GM12878 (cell line): ENCODE measurements at regions not wholly inside any gene's neighbourhood (a gene's known extent, or its start where the extent isn't known, plus 50 kb on each side); places are given as distances from the start of the nearest gene placed in this dataset.
A peak's percentile ranks its signal among the peaks of the same experiment; 100 is the strongest.

ENCODE experiments used
- BCL11A ChIP-seq: IDR thresholded peaks from 2 replicates; pipeline ENCODE4 v1.6.1; 2011; ENCODE audit warnings: low read depth, low read length
- BCL3 ChIP-seq: IDR thresholded peaks from 2 replicates; pipeline ENCODE4 v1.6.1; 2011; ENCODE audit warnings: borderline replicate concordance, low read depth, mild to moderate bottlenecking, moderate library complexity, low read length; ENCODE audit not compliant: insufficient read depth, poor library complexity, severe bottlenecking
- CBX5 ChIP-seq: sonication (generic); IDR thresholded peaks from 2 replicates; pipeline ENCODE4 v1.6.1; 2016; ENCODE audit warnings: low read depth, moderate library complexity, mild to moderate bottlenecking, inconsistent platforms
- CREM ChIP-seq: IDR thresholded peaks from 2 replicates; pipeline ENCODE4 v1.6.1; 2014; ENCODE audit warnings: antibody characterized with exemption, low read depth
- ELK1 ChIP-seq: IDR thresholded peaks from 2 replicates; pipeline ENCODE4 v1.6.1; 2012; ENCODE audit warnings: low read depth, low read length, improper control_type of control experiment
- ESRRA ChIP-seq: IDR thresholded peaks from 2 replicates; pipeline ENCODE4 v1.6.1; 2012; ENCODE audit warnings: mild to moderate bottlenecking, low read length, improper control_type of control experiment
- ETV6 ChIP-seq, 2 experiments: fragments of 450-650 bp in 1 of 2; IDR thresholded peaks in 1 of 2; conservative IDR thresholded peaks in 1 of 2; 2 replicates each; pipeline ENCODE4 v1.6.1; 2014; ENCODE audit warnings: antibody characterized with exemption in 1 of 2, borderline replicate concordance in 1 of 2, low read depth in 1 of 2, mild to moderate bottlenecking in 1 of 2, moderate library complexity in 1 of 2
- FOXK2 ChIP-seq: fragments of 450-650 bp; IDR thresholded peaks from 2 replicates; pipeline ENCODE4 v1.6.1; 2017; ENCODE audit warnings: mild to moderate bottlenecking, moderate library complexity
- IRF4 ChIP-seq: IDR thresholded peaks from 2 replicates; pipeline ENCODE4 v1.6.1; 2011; ENCODE audit warnings: low read depth, low read length
- JUNB ChIP-seq: IDR thresholded peaks from 2 replicates; pipeline ENCODE4 v1.6.1; 2016; ENCODE audit warnings: antibody characterized with exemption, mild to moderate bottlenecking
- MEF2A ChIP-seq: IDR thresholded peaks from 2 replicates; pipeline ENCODE4 v1.6.1; 2011; ENCODE audit warnings: low read depth, mild to moderate bottlenecking, low read length, moderate library complexity; ENCODE audit not compliant: insufficient read depth
- MTA2 ChIP-seq: fragments of 450-650 bp; IDR thresholded peaks from 2 replicates; pipeline ENCODE4 v1.6.1; 2016; ENCODE audit warnings: low read depth, mild to moderate bottlenecking, moderate library complexity
- POLR2AphosphoS2 ChIP-seq: IDR thresholded peaks from 2 replicates; pipeline ENCODE4 v1.6.1; 2011; ENCODE audit warnings: low read depth, mild to moderate bottlenecking, low read length, improper control_type of control experiment, moderate library complexity
- SUPT20H ChIP-seq: IDR thresholded peaks from 2 replicates; pipeline ENCODE4 v1.6.1; 2011; ENCODE audit warnings: low read depth, mild to moderate bottlenecking, low read length, moderate library complexity, borderline replicate concordance; ENCODE audit not compliant: control insufficient read depth
- TAF1 ChIP-seq: IDR thresholded peaks from 2 replicates; pipeline ENCODE4 v1.6.1; 2011; ENCODE audit warnings: mild to moderate bottlenecking, low read depth, low read length, borderline replicate concordance
- TCF7 ChIP-seq: IDR thresholded peaks from 2 replicates; pipeline ENCODE4 v1.6.1; 2014; ENCODE audit warnings: antibody characterized with exemption, borderline replicate concordance
- ZNF384 ChIP-seq: IDR thresholded peaks from 2 replicates; pipeline ENCODE4 v1.6.1; 2012; ENCODE audit warnings: low read depth, mild to moderate bottlenecking, low read length, improper control_type of control experiment, borderline replicate concordance
- TF ChIP-seq, protein P1 (sequence below): IDR thresholded peaks from 2 replicates; pipeline ENCODE4 v1.6.1; 2012; ENCODE audit warnings: low read length, inconsistent platforms
- TF ChIP-seq, protein P2 (sequence below): fragments of 450-650 bp; formaldehyde crosslinking; IDR thresholded peaks from 2 replicates; pipeline ENCODE4 v1.4.0; 2020; ENCODE audit warnings: mild to moderate bottlenecking, moderate library complexity

DNA sequence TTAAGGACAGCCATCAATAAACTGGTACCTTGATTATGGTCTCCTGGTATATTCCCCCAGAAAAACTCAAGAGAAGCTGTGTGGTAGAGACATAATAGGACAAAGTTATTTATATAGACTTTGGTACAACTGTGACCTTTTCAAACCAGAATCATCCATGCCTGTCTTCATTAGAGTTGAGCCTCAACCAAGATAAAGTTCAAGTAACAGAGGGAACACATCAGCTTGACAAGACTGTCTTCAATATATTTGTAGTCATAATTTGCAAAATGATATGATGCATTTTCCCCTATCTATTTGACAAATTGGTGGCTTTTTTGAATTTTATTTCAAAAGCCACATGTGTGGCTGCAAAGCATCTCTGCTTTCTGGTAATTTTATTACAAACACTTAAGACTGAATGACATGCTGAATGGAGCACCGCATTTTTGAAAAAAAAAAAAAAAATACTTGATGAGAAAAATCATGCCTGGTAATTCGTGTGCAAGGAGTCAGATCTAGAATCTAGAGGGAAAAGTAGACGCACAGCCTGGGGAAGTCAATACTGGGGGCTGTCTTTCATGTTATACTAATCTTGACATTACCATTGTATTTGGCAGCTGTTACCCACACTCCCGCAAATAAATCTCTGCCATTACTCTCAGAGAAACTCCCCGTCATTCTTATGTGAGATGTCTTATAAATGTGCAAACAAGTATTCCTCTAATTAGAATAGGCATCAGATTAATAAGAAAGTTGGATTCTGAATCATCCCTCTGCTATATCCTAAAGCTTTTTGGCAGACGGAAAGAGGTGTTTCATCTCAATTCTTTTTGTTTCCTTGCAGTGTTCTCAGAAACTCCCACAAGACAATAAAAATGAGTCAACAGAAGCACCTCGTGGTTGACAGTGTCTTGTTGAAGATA, 554.8 kb upstream of the CBLB start (continued):
- TF ChIP-seq ELK1 (no peak), ZNF384 (0 out of 2 replicates have a peak, but pooled peaks have one; percentile 14), MTA2 (peak; percentile 54; the same call in 1 of the 2 replicates), BCL3 (peak; percentile 10), POLR2AphosphoS2 (no peak), TAF1 (no peak), BCL11A (0 out of 2 replicates have a peak, but pooled peaks have one; percentile 51), SUPT20H (no peak), CREM (no peak; the same call in 1 of the 2 replicates), IRF4 (peak; percentile 32; the same call in 1 of the 2 replicates), JUNB (peak; percentile 90), FOXK2 (no peak), TCF7 (peak; percentile 28; the same call in 1 of the 2 replicates), CBX5 (peak; percentile 20; the same call in 1 of the 2 replicates), ETV6 (conservative IDR thresholded peaks at IDR 0.05 in 1 of 2, IDR thresholded peaks at IDR 0.05 in 1 of 2; ENCODE audit: borderline replicate concordance in 1 of 2, low read depth in 1 of 2) (peak in 1 of 2 experiments; percentile 95; a peak in 2 of 4 replicates), MEF2A (0 out of 2 replicates have a peak, but pooled peaks have one; percentile 3), ESRRA (no peak)
- TF ChIP-seq, protein P1, sequence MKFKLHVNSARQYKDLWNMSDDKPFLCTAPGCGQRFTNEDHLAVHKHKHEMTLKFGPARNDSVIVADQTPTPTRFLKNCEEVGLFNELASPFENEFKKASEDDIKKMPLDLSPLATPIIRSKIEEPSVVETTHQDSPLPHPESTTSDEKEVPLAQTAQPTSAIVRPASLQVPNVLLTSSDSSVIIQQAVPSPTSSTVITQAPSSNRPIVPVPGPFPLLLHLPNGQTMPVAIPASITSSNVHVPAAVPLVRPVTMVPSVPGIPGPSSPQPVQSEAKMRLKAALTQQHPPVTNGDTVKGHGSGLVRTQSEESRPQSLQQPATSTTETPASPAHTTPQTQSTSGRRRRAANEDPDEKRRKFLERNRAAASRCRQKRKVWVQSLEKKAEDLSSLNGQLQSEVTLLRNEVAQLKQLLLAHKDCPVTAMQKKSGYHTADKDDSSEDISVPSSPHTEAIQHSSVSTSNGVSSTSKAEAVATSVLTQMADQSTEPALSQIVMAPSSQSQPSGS: peak; percentile 60; the same call in 1 of the 2 replicates
- TF ChIP-seq, protein P2, sequence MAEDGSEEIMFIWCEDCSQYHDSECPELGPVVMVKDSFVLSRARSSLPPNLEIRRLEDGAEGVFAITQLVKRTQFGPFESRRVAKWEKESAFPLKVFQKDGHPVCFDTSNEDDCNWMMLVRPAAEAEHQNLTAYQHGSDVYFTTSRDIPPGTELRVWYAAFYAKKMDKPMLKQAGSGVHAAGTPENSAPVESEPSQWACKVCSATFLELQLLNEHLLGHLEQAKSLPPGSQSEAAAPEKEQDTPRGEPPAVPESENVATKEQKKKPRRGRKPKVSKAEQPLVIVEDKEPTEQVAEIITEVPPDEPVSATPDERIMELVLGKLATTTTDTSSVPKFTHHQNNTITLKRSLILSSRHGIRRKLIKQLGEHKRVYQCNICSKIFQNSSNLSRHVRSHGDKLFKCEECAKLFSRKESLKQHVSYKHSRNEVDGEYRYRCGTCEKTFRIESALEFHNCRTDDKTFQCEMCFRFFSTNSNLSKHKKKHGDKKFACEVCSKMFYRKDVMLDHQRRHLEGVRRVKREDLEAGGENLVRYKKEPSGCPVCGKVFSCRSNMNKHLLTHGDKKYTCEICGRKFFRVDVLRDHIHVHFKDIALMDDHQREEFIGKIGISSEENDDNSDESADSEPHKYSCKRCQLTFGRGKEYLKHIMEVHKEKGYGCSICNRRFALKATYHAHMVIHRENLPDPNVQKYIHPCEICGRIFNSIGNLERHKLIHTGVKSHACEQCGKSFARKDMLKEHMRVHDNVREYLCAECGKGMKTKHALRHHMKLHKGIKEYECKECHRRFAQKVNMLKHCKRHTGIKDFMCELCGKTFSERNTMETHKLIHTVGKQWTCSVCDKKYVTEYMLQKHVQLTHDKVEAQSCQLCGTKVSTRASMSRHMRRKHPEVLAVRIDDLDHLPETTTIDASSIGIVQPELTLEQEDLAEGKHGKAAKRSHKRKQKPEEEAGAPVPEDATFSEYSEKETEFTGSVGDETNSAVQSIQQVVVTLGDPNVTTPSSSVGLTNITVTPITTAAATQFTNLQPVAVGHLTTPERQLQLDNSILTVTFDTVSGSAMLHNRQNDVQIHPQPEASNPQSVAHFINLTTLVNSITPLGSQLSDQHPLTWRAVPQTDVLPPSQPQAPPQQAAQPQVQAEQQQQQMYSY: no peak
